ENCODE measurements at regions not wholly inside any gene's neighbourhood (a gene's known extent, or its start where the extent isn't known, plus 50 kb on each side); places are given as distances from the start of the nearest gene placed in this dataset.

DNA sequence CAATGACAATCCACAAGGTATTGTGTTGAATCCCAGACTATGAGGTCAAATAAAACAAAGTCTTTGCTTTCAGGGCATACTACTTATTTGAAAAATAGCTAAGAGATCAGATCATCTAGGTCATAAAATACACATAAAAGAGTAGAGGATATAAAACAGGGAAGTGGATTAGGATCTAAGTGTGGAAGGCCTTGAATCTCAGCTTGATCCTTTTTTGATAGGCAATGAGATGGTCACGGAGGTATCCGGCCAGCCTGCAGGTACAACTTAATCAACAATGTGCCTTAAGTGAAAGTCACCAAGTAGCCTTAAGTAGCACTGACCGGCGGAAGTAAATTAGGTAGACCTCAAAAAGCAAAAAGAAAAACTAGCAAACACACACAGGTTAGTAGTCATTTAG is 901.7 kb downstream of the KCNJ2 start:
- no peaks in the 10 kb centered on the region for H3K9me3 ChIP-seq
- DNase-seq: no peak
- TF ChIP-seq POLR2AphosphoS5 (IDR thresholded peaks at IDR 0.05): no peak
- no peak for TF ChIP-seq POLR2A (IDR thresholded peaks at IDR 0.05)
- TF ChIP-seq CTCF (IDR thresholded peaks at IDR 0.05): no peak
- TF ChIP-seq EP300 (IDR thresholded peaks at IDR 0.05): no peak
- no peaks in the 10 kb centered on the region for H3K4me1 ChIP-seq
- H3K27me3 ChIP-seq: no peaks in the 10 kb centered on the region
- no peaks in the 10 kb centered on the region for H3K36me3 ChIP-seq
- no peak overlapping the region for H3K4me3 ChIP-seq
- WGBS, 5 donors: 94 to 98% (median 97%) methylated on average over 4 of the region's 4 CpGs
- intact Hi-C loops (cut with DNase I; ENCODE audit: low total_unique reads): no loop called here
- H3K27ac ChIP-seq: no peak overlapping the region

GRCh38 chr17:71071837-71072236 is 902.5 kb downstream of the KCNJ2 start:
- intact Hi-C loops (cut with DNase I; ENCODE audit: low total_unique reads): no loop called here
- H3K27me3 ChIP-seq: no peaks in the 10 kb centered on the region
- no peak for DNase-seq
- H3K9me3 ChIP-seq: no peaks in the 10 kb centered on the region
- no peak overlapping the region for H3K4me3 ChIP-seq
- H3K4me1 ChIP-seq: no peaks in the 10 kb centered on the region
- no peaks in the 10 kb centered on the region for H3K36me3 ChIP-seq
- 80 to 91% (median 87%) methylated on average over 10 of the region's 10 CpGs for WGBS, 5 donors
- no peak for TF ChIP-seq CTCF (IDR thresholded peaks at IDR 0.05)
- no peak for TF ChIP-seq EP300 (IDR thresholded peaks at IDR 0.05)
- TF ChIP-seq POLR2A (IDR thresholded peaks at IDR 0.05): no peak
- no peak for TF ChIP-seq POLR2AphosphoS5 (IDR thresholded peaks at IDR 0.05)
- no peak overlapping the region for H3K27ac ChIP-seq

- Histone ChIP-seq H3K9me3 (no peaks in the 10 kb centered on the region), H3K27me3 (no peaks in the 10 kb centered on the region), H3K4me1 (no peaks in the 10 kb centered on the region), H3K36me3 (no peaks in the 10 kb centered on the region), H3K4me3 (no peak overlapping the region), H3K27ac (no peak overlapping the region)
- TF ChIP-seq CTCF (IDR thresholded peaks at IDR 0.05) (no peak), POLR2AphosphoS5 (IDR thresholded peaks at IDR 0.05) (no peak), EP300 (IDR thresholded peaks at IDR 0.05) (no peak), POLR2A (IDR thresholded peaks at IDR 0.05) (no peak)
- WGBS, 5 donors: 81 to 86% (median 83%) methylated on average over 11 of the region's 11 CpGs
- no peak for DNase-seq
- intact Hi-C loops (cut with DNase I; ENCODE audit: low total_unique reads): no loop called here
Measured at GRCh38 chr17:71080937-71081336, 911.6 kb downstream of the KCNJ2 start.

GRCh38 chr17:71081666-71082065 is 912.3 kb downstream of the KCNJ2 start:
- no peak for TF ChIP-seq CTCF (IDR thresholded peaks at IDR 0.05)
- no peak for TF ChIP-seq POLR2AphosphoS5 (IDR thresholded peaks at IDR 0.05)
- TF ChIP-seq POLR2A (IDR thresholded peaks at IDR 0.05): no peak
- TF ChIP-seq EP300 (IDR thresholded peaks at IDR 0.05): no peak
- Histone ChIP-seq H3K27ac (no peak overlapping the region), H3K4me3 (no peak overlapping the region), H3K27me3 (no peaks in the 10 kb centered on the region), H3K36me3 (no peaks in the 10 kb centered on the region), H3K4me1 (no peaks in the 10 kb centered on the region), H3K9me3 (no peaks in the 10 kb centered on the region)
- no peak for DNase-seq
- intact Hi-C loops (cut with DNase I; ENCODE audit: low total_unique reads): no loop called here

Measured in stomach (tissue), 8 donors.